HG02943 (cell line): ENCODE measurements at regions not wholly inside any gene's neighbourhood (a gene's known extent, or its start where the extent isn't known, plus 50 kb on each side); places are given as distances from the start of the nearest gene placed in this dataset.
"Not testable (repeated sequence)": the region's sequence is repeated elsewhere in the genome, so short reads cannot be mapped to it uniquely, and the experiment has no call there.

Experiments
- ATAC-seq: cut with Tn5 transposase; IDR thresholded peaks from one replicate; pipeline ENCODE4 v1.9.1; 2021; ENCODE audit warnings: mild to moderate bottlenecking, low read depth, moderate library complexity; ENCODE audit not compliant: unreplicated experiment

GRCh38 chr9:124084087-124084486 is 72.5 kb downstream of the LHX2 start:
- no peak for ATAC-seq

GRCh38 chr9:124087226-124087625 is 75.7 kb downstream of the LHX2 start:
- no peak for ATAC-seq

GRCh38 chr9:124088476-124088837 is 76.9 kb downstream of the LHX2 start:
- no peak for ATAC-seq

GRCh38 chr9:124089631-124090488 is 78.3 kb downstream of the LHX2 start:
- ATAC-seq: not testable (repeated sequence)

- ATAC-seq: no peak
Measured at GRCh38 chr9:124098141-124098905, 86.8 kb downstream of the LHX2 start.

GRCh38 chr9:124099860-124100259 is 88.3 kb downstream of the LHX2 start:
- no peak for ATAC-seq

GRCh38 chr9:124101215-124101968 is 89.8 kb downstream of the LHX2 start:
- no peak for ATAC-seq

- no peak for ATAC-seq
Measured at GRCh38 chr9:124101969-124102345, 90.4 kb downstream of the LHX2 start.

- no peak for ATAC-seq
Measured at GRCh38 chr9:124102363-124102762, 90.8 kb downstream of the LHX2 start.

GRCh38 chr9:124105266-124105665 is 93.7 kb downstream of the LHX2 start:
- ATAC-seq: no peak

GRCh38 chr9:124108216-124108615 is 96.6 kb downstream of the LHX2 start:
- ATAC-seq: no peak

GRCh38 chr9:124110307-124110915 is 98.8 kb downstream of the LHX2 start:
- ATAC-seq: no peak

- no peak for ATAC-seq
Measured at GRCh38 chr9:124116683-124117363, 105.3 kb downstream of the LHX2 start.

- no peak for ATAC-seq
Measured at GRCh38 chr9:124118894-124119293, 107.3 kb downstream of the LHX2 start.

GRCh38 chr9:124120272-124120671 is 108.7 kb downstream of the LHX2 start:
- no peak for ATAC-seq

GRCh38 chr9:124121725-124122124 is 110.2 kb downstream of the LHX2 start:
- no peak for ATAC-seq

GRCh38 chr9:124122321-124122720 is 110.8 kb downstream of the LHX2 start:
- ATAC-seq: no peak

GRCh38 chr9:124122813-124123462 is 111.4 kb downstream of the LHX2 start:
- ATAC-seq: no peak

- ATAC-seq: not testable (repeated sequence)
Measured at GRCh38 chr9:124123621-124124020, 112.1 kb downstream of the LHX2 start.
